Karpas-422 (cell line): ENCODE measurements at regions not wholly inside any gene's neighbourhood (a gene's known extent, or its start where the extent isn't known, plus 50 kb on each side); places are given as distances from the start of the nearest gene placed in this dataset.
A peak's percentile ranks its signal among the peaks of the same experiment; 100 is the strongest.

Experiments
- DNase-seq: peaks from one replicate; pipeline ENCODE4 v3.0.0-alpha.2; 2015
- H2AFZ ChIP-seq: fragments of 200-600 bp; sonication (generic); 2 replicates; pipeline ENCODE4 v1.6.1; 2014; ENCODE audit warnings: antibody characterized with exemption, low read length, mixed read lengths
- H3K27ac ChIP-seq: fragments of 200-600 bp; sonication (generic); 2 replicates; pipeline ENCODE4 v1.5.1; 2014; ENCODE audit warnings: mild to moderate bottlenecking, low read length, moderate library complexity
- H3K27me3 ChIP-seq: fragments of 200-600 bp; sonication (generic); 2 replicates; pipeline ENCODE4 v1.6.1; 2014; ENCODE audit warnings: low read length, mixed read lengths
- H3K36me3 ChIP-seq: fragments of 200-600 bp; sonication (generic); 2 replicates; pipeline ENCODE4 v1.6.1; 2014; ENCODE audit warnings: low read length, mixed read lengths; ENCODE audit not compliant: insufficient read depth
- H3K4me1 ChIP-seq: fragments of 200-600 bp; sonication (generic); 2 replicates; pipeline ENCODE4 v1.6.1; 2014; ENCODE audit warnings: mild to moderate bottlenecking, low read length, mixed read lengths
- H3K4me2 ChIP-seq: fragments of 200-600 bp; sonication (generic); 2 replicates; pipeline ENCODE4 v1.6.1; 2014; ENCODE audit warnings: low read length, low read depth, mild to moderate bottlenecking; ENCODE audit not compliant: poor library complexity, severe bottlenecking
- H3K4me3 ChIP-seq: fragments of 200-600 bp; sonication (generic); 2 replicates; pipeline ENCODE4 v1.5.1; 2014; ENCODE audit warnings: mild to moderate bottlenecking, antibody characterized with exemption, low read length, mixed read lengths
- H3K79me2 ChIP-seq: fragments of 200-600 bp; sonication (generic); 2 replicates; pipeline ENCODE4 v1.6.1; 2014; ENCODE audit warnings: mild to moderate bottlenecking, low read length, mixed read lengths
- H3K9ac ChIP-seq: fragments of 200-600 bp; sonication (generic); 2 replicates; pipeline ENCODE4 v1.6.0; 2014; ENCODE audit warnings: low read length
- H3K9me2 ChIP-seq: fragments of 200-600 bp; sonication (generic), shearing (Covaris generic); replicated peaks from 2 replicates; pipeline ENCODE4 v1.6.0; 2014; ENCODE audit warnings: mild to moderate bottlenecking, low read length, moderate library complexity; ENCODE audit not compliant: insufficient read depth
- H3K9me3 ChIP-seq: fragments of 300-700, 200-600 bp; sonication (generic); 2 replicates; pipeline ENCODE4 v1.6.1; 2014; ENCODE audit warnings: low read length, mixed read lengths
- H4K20me1 ChIP-seq: fragments of 200-600 bp; sonication (generic); 2 replicates; pipeline ENCODE4 v1.6.1; 2014; ENCODE audit warnings: mild to moderate bottlenecking, antibody characterized with exemption, low read length, low read depth; ENCODE audit not compliant: insufficient read depth

GRCh38 chr11:88231894-88232482, 56.7 kb upstream of the RAB38 start:
- Histone ChIP-seq H3K27ac (no peak overlapping the region), H3K79me2 (no peaks in the 10 kb centered on the region), H4K20me1 (no peaks in the 10 kb centered on the region), H2AFZ (no peak overlapping the region), H3K4me1 (no peaks in the 10 kb centered on the region), H3K4me3 (no peak overlapping the region), H3K9me3 (peaks cover 45% of the 10 kb centered on the region), H3K36me3 (peaks cover 21% of the 10 kb centered on the region; the same call in 1 of the 2 replicates), H3K9ac (no peak overlapping the region), H3K9me2 (no peaks in the 10 kb centered on the region), H3K4me2 (no peak overlapping the region), H3K27me3 (no peaks in the 10 kb centered on the region)
- DNase-seq = peak; percentile 81

GRCh38 chr11:88229303-88229702, 54.1 kb upstream of the RAB38 start:
- Histone ChIP-seq H3K4me1 (no peaks in the 10 kb centered on the region), H3K9ac (no peak overlapping the region), H3K79me2 (no peaks in the 10 kb centered on the region), H3K36me3 (peaks cover 21% of the 10 kb centered on the region; the same call in 1 of the 2 replicates), H3K4me3 (no peak overlapping the region), H3K4me2 (no peak overlapping the region), H3K27me3 (no peaks in the 10 kb centered on the region), H3K27ac (no peak overlapping the region), H3K9me2 (no peaks in the 10 kb centered on the region), H2AFZ (no peak overlapping the region), H3K9me3 (peaks cover 70% of the 10 kb centered on the region), H4K20me1 (no peaks in the 10 kb centered on the region)
- peak; percentile 66 for DNase-seq
